ENCODE measurements at regions not wholly inside any gene's neighbourhood (a gene's known extent, or its start where the extent isn't known, plus 50 kb on each side); places are given as distances from the start of the nearest gene placed in this dataset.

GRCh38 chr19:30130356-30131122, 188.5 kb downstream of the URI1 start:
- FAIRE-seq = no peak

- no peak for FAIRE-seq
Observed at GRCh38 chr19:30131246-30131645, 189.2 kb downstream of the URI1 start.

GRCh38 chr19:30131722-30132291, 189.8 kb downstream of the URI1 start:
- FAIRE-seq = no peak

GRCh38 chr19:30132343-30133075, 190.5 kb downstream of the URI1 start:
- FAIRE-seq = no peak

GRCh38 chr19:30133803-30134202, 191.8 kb downstream of the URI1 start:
- FAIRE-seq = no peak

- FAIRE-seq = no peak
Observed at GRCh38 chr19:30135093-30135757, 193.2 kb downstream of the URI1 start.

GRCh38 chr19:30135797-30136196, 193.8 kb downstream of the URI1 start:
- FAIRE-seq = peak; percentile 72

GRCh38 chr19:30136611-30137195, 194.7 kb downstream of the URI1 start:
- no peak for FAIRE-seq

- FAIRE-seq = no peak
Observed at GRCh38 chr19:30137747-30138146, 195.7 kb downstream of the URI1 start.

- no peak for FAIRE-seq
Observed at GRCh38 chr19:30144242-30144758, 202.3 kb downstream of the URI1 start.

- FAIRE-seq = no peak
Observed at GRCh38 chr19:30144802-30145201, 202.8 kb downstream of the URI1 start.

GRCh38 chr19:30145467-30145866, 203.4 kb downstream of the URI1 start:
- no peak for FAIRE-seq

- FAIRE-seq = no peak
Observed at GRCh38 chr19:30146346-30146745, 204.3 kb downstream of the URI1 start.

- no peak for FAIRE-seq
Observed at GRCh38 chr19:30148039-30148790, 206.2 kb downstream of the URI1 start.

GRCh38 chr19:30148803-30149202, 206.8 kb downstream of the URI1 start:
- FAIRE-seq = no peak

GRCh38 chr19:30149300-30149699, 207.3 kb downstream of the URI1 start:
- FAIRE-seq = no peak

GRCh38 chr19:30150626-30151025, 208.6 kb downstream of the URI1 start:
- FAIRE-seq = no peak

GRCh38 chr19:30151081-30151480, 209.0 kb downstream of the URI1 start:
- no peak for FAIRE-seq

GRCh38 chr19:30152510-30153291, 210.7 kb downstream of the URI1 start:
- FAIRE-seq = no peak

- no peak for FAIRE-seq
Observed at GRCh38 chr19:30153326-30154210, 211.5 kb downstream of the URI1 start.

Data from endometrium (tissue), 2 donors.